Osteocyte (in vitro differentiated cells): ENCODE measurements at regions not wholly inside any gene's neighbourhood (a gene's known extent, or its start where the extent isn't known, plus 50 kb on each side); places are given as distances from the start of the nearest gene placed in this dataset.

Source experiments
- DNase-seq: peaks from one replicate; pipeline ENCODE4 v3.0.0; 2021; ENCODE audit warnings: mixed read lengths; ENCODE audit not compliant: unreplicated experiment; ENCODE audit errors: extremely low spot score
- H3K27ac Mint-ChIP-seq: one replicate; pipeline ENCODE4 v1.8.0; 2021; ENCODE audit warnings: mild to moderate bottlenecking, mixed read lengths; ENCODE audit not compliant: unreplicated experiment
- H3K27me3 Mint-ChIP-seq: one replicate; pipeline ENCODE4 v1.8.0; 2021; ENCODE audit warnings: mixed read lengths; ENCODE audit not compliant: unreplicated experiment
- H3K36me3 Mint-ChIP-seq: one replicate; pipeline ENCODE4 v1.8.0; 2021; ENCODE audit warnings: mixed read lengths; ENCODE audit not compliant: unreplicated experiment
- H3K4me1 Mint-ChIP-seq: one replicate; pipeline ENCODE4 v1.8.0; 2021; ENCODE audit warnings: mixed read lengths; ENCODE audit not compliant: unreplicated experiment
- H3K4me3 Mint-ChIP-seq: one replicate; pipeline ENCODE4 v1.8.0; 2021; ENCODE audit warnings: mild to moderate bottlenecking, moderate library complexity, mixed read lengths; ENCODE audit not compliant: unreplicated experiment
- H3K9me3 Mint-ChIP-seq: one replicate; pipeline ENCODE4 v1.8.0; 2021; ENCODE audit warnings: mixed read lengths; ENCODE audit not compliant: unreplicated experiment
- CTCF ChIP-seq: fragments of 200-600 bp; sonication (generic); IDR thresholded peaks from 2 replicates; pipeline ENCODE4 v1.5.0; 2021; ENCODE audit warnings: antibody characterized with exemption, mild to moderate bottlenecking, moderate library complexity

GRCh38 chr6:105835373-105835772, 250.8 kb upstream of the PRDM1 start:
- DNase-seq: no peak
- peaks cover 2% of the 10 kb centered on the region for H3K4me1 Mint-ChIP-seq
- TF ChIP-seq CTCF: peak; percentile 47
- no peaks in the 10 kb centered on the region for H3K9me3 Mint-ChIP-seq
- H3K36me3 Mint-ChIP-seq: no peaks in the 10 kb centered on the region
- no peak overlapping the region for H3K27ac Mint-ChIP-seq
- H3K4me3 Mint-ChIP-seq: no peak overlapping the region
- no peaks in the 10 kb centered on the region for H3K27me3 Mint-ChIP-seq

- Mint-ChIP-seq H3K4me3 (no peak overlapping the region), H3K27me3 (no peaks in the 10 kb centered on the region), H3K36me3 (no peaks in the 10 kb centered on the region), H3K4me1 (peaks cover 2% of the 10 kb centered on the region), H3K27ac (no peak overlapping the region), H3K9me3 (no peaks in the 10 kb centered on the region)
- DNase-seq: no peak
- no peak for TF ChIP-seq CTCF
These were observed 251.9 kb upstream of the PRDM1 start for GRCh38 chr6:105833959-105834947.

GRCh38 chr6:105832313-105832761, 253.8 kb upstream of the PRDM1 start:
- H3K27me3 Mint-ChIP-seq: no peaks in the 10 kb centered on the region
- H3K4me3 Mint-ChIP-seq: no peak overlapping the region
- no peak for DNase-seq
- H3K36me3 Mint-ChIP-seq: no peaks in the 10 kb centered on the region
- peaks cover 2% of the 10 kb centered on the region for H3K4me1 Mint-ChIP-seq
- no peaks in the 10 kb centered on the region for H3K9me3 Mint-ChIP-seq
- TF ChIP-seq CTCF: no peak
- no peak overlapping the region for H3K27ac Mint-ChIP-seq

- no peak overlapping the region for H3K27ac Mint-ChIP-seq
- peaks cover 4% of the 10 kb centered on the region for H3K9me3 Mint-ChIP-seq
These were observed 254.6 kb upstream of the PRDM1 start for GRCh38 chr6:105831311-105832097.

More at GRCh38 chr6:105831311-105832097, 254.6 kb upstream of the PRDM1 start:
- no peak for TF ChIP-seq CTCF
- no peaks in the 10 kb centered on the region for H3K27me3 Mint-ChIP-seq
- H3K4me3 Mint-ChIP-seq: no peak overlapping the region
- no peaks in the 10 kb centered on the region for H3K36me3 Mint-ChIP-seq
- DNase-seq: no peak
- peaks cover 2% of the 10 kb centered on the region for H3K4me1 Mint-ChIP-seq
